ENCODE measurements at regions not wholly inside any gene's neighbourhood (a gene's known extent, or its start where the extent isn't known, plus 50 kb on each side); places are given as distances from the start of the nearest gene placed in this dataset.

GRCh38 chr4:42708625-42709024 is 51.7 kb upstream of the ATP8A1 start:
- TF ChIP-seq CTCF (IDR thresholded peaks at IDR 0.05) = no peak
- TF ChIP-seq POLR2A (IDR thresholded peaks at IDR 0.05) = no peak
